T-cell (primary cell): ENCODE measurements at regions not wholly inside any gene's neighbourhood (a gene's known extent, or its start where the extent isn't known, plus 50 kb on each side); places are given as distances from the start of the nearest gene placed in this dataset.
"Not testable (repeated sequence)": the region's sequence is repeated elsewhere in the genome, so short reads cannot be mapped to it uniquely, and the experiment has no call there.

Experiments
- ATAC-seq, 4 experiments: fragments of 200-7000 bp in 3 of 4; fragments of 150-1000 bp in 1 of 4; cut with Tn5 transposase; replicated peaks in 1 of 4; 1 replicate in 3 of 4; 2 replicates in 1 of 4; pipeline ENCODE4 v1.10.0; 2021; ENCODE audit warnings: moderate library complexity in 3 of 4, mild to moderate bottlenecking in 2 of 4, moderate number of reproducible peaks in 1 of 4
- CTCF ChIA-PET, 2 donors: fragments of 300-600 bp; sonication (Branson Sonifier 250); formaldehyde crosslinking; loops; one replicate each; lab custom pipeline; 2022; ENCODE audit warnings: antibody characterized with exemption in 2 of 2; lab: Charles Lee
- POLR2A ChIA-PET, 2 donors: fragments of 300-600 bp; sonication (Branson Sonifier 250); formaldehyde crosslinking; loops; one replicate each; lab custom pipeline; 2022; ENCODE audit warnings: antibody characterized with exemption in 2 of 2; lab: Charles Lee
- DNase-seq, 35 experiments: peaks; one replicate each; pipeline versions ENCODE4 v3.0.0 to v3.0.0-alpha.2; 2013 to 2023
- H3K27ac ChIP-seq: one replicate; pipeline ENCODE4 v1.5.1; 2013; ENCODE audit warnings: low read length
- H3K27me3 ChIP-seq, 2 experiments: replicated peaks in 1 of 2; 1 replicate in 1 of 2; 2 replicates in 1 of 2; pipeline versions ENCODE4 v1.6.1 to v1.7.0; 2013; ENCODE audit warnings: low read length in 1 of 2, mixed read lengths in 1 of 2; ENCODE audit not compliant: control insufficient read depth in 2 of 2, insufficient read depth in 2 of 2; ENCODE audit errors: extremely low read depth in 1 of 2
- H3K36me3 ChIP-seq, 2 donors: 1 replicate in 1 of 2; 2 replicates in 1 of 2; pipeline versions ENCODE4 v1.6.1 to v1.7.0; 2013; ENCODE audit warnings: low read length in 1 of 2; ENCODE audit not compliant: control insufficient read depth in 2 of 2, insufficient read depth in 1 of 2; ENCODE audit errors: extremely low read depth in 1 of 2
- H3K4me1 ChIP-seq, 2 experiments: 1 replicate in 1 of 2; 2 replicates in 1 of 2; pipeline versions ENCODE4 v1.6.1 to v1.7.0; 2013; ENCODE audit warnings: low read length in 2 of 2, mixed read lengths in 1 of 2; ENCODE audit not compliant: insufficient read depth in 2 of 2, control insufficient read depth in 1 of 2; ENCODE audit errors: extremely low read depth in 1 of 2
- H3K4me3 ChIP-seq, 2 donors: 1 replicate in 1 of 2; 2 replicates in 1 of 2; pipeline versions ENCODE4 v1.5.1 to v1.7.0; 2013; ENCODE audit warnings: mild to moderate bottlenecking in 2 of 2, low read length in 1 of 2, moderate library complexity in 1 of 2; ENCODE audit not compliant: control insufficient read depth in 1 of 2; ENCODE audit errors: extremely low read depth in 1 of 2
- H3K9me3 ChIP-seq: 2 replicates; pipeline ENCODE4 v1.7.0; 2013
- H3K27ac Mint-ChIP-seq, 2 donors: one replicate each; pipeline ENCODE4 v1.8.0; 2020 to 2021; ENCODE audit warnings: mild to moderate bottlenecking in 2 of 2, mixed read lengths in 2 of 2
- H3K27me3 Mint-ChIP-seq, 2 donors: one replicate each; pipeline ENCODE4 v1.8.0; 2021 to 2022; ENCODE audit warnings: mixed read lengths in 2 of 2
- H3K36me3 Mint-ChIP-seq: one replicate; pipeline ENCODE4 v1.8.0; 2021; ENCODE audit warnings: mixed read lengths
- H3K4me1 Mint-ChIP-seq, 3 donors: one replicate each; pipeline ENCODE4 v1.8.0; 2020 to 2022; ENCODE audit warnings: mixed read lengths in 3 of 3, mild to moderate bottlenecking in 1 of 3
- H3K4me3 Mint-ChIP-seq, 3 donors: one replicate each; pipeline ENCODE4 v1.8.0; 2020 to 2022; ENCODE audit warnings: mild to moderate bottlenecking in 3 of 3, mixed read lengths in 3 of 3, moderate library complexity in 3 of 3
- H3K9me3 Mint-ChIP-seq, 3 donors: one replicate each; pipeline ENCODE4 v1.8.0; 2020 to 2022; ENCODE audit warnings: mixed read lengths in 3 of 3
- WGBS: methylation state at CpG from one replicate; pipeline ENCODE4 v1.1.5; 2013; ENCODE audit warnings: missing lambda C conversion rate; ENCODE audit not compliant: insufficient coverage; 5-methylcytosine and 5-hydroxymethylcytosine counted together

DNA sequence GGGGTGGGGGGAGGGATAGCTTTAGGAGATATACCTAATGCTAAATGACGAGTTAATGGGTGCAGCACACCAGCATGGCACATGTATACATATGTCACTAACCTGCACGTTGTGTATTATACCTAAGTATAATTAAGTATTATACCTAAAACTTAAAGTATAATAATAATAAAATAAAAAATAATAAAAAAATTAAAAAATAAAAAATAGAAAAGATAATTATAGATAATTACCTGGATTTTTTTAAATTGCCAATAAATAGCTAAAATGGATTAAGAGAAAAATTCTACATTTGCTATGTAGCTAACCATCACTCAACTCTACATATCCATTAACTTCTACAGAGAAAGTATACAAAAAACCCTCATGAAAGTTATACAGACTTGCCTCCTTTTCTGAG lies 747.3 kb downstream of the LRRIQ3 start:
- H3K27me3 ChIP-seq, DNase-seq, H3K36me3 Mint-ChIP-seq, ATAC-seq, H3K27ac ChIP-seq, H3K4me3 Mint-ChIP-seq, H3K27ac Mint-ChIP-seq, POLR2A ChIA-PET, H3K4me3 ChIP-seq, CTCF ChIA-PET, H3K36me3 ChIP-seq, H3K9me3 ChIP-seq, H3K27me3 Mint-ChIP-seq, H3K4me1 Mint-ChIP-seq, H3K4me1 ChIP-seq: not testable (repeated sequence)
- peaks cover 9 to 20% (median 19%) of the 10 kb centered on the region in 3 donors for H3K9me3 Mint-ChIP-seq
- no CpG with 5 or more reads among the region's 2 CpGs for WGBS

DNA sequence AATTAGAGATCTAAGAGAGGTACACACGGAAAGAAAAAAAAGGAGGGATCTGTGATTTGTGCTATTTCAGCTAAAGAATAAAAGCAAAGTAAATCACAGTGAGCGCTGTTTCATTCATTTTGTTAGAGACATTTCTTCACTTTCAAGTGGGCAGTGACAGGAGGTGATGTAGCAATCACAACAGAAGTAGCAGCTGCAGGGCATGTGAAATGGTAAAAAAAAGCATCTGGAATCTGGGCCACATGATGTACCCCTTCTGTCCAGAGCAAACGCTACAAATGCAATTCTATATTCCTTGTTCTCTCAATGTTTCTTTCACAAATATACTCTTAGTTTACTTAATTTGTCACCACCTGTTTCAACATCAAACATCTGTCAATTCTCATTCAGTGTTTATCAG lies 786.5 kb downstream of the LRRIQ3 start:
- Histone ChIP-seq H3K27ac (no peak overlapping the region), H3K4me1 (no peaks in the 10 kb centered on the region), H3K4me3 (no peak overlapping the region), H3K27me3 (no peaks in the 10 kb centered on the region), H3K9me3 (no peaks in the 10 kb centered on the region), H3K36me3 (no peaks in the 10 kb centered on the region)
- WGBS = no CpG with 5 or more reads among the region's 3 CpGs
- Mint-ChIP-seq H3K27ac (no peak overlapping the region), H3K9me3 (peaks cover 0 to 18% (median 7%) of the 10 kb centered on the region in 3 donors), H3K4me1 (no peaks in the 10 kb centered on the region), H3K36me3 (no peaks in the 10 kb centered on the region), H3K27me3 (no peaks in the 10 kb centered on the region), H3K4me3 (no peak overlapping the region)
- CTCF ChIA-PET = no interaction called here
- DNase-seq (no peak), ATAC-seq (no peak)
- POLR2A ChIA-PET = no interaction called here

DNA sequence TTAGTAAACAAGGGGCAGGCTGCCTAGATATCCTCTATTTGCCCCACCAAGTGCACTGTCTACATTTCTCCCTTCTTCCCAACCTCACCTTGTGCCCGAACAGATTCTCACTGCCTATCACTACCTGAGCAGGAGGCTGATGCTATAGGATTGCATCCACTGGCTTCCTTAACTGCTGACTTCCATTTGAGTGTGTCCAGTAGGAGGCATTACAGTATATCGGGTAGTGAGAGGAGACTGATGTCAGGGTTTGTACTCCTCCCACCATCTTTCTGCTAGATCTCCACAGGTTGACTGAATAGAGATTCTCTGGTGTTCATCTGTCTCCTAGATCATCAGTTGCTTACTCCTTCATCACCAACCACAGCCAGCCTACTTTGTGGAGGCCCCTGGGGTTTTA lies 796.3 kb downstream of the LRRIQ3 start:
- no peaks in the 10 kb centered on the region for H3K36me3 ChIP-seq
- ATAC-seq (no peak), DNase-seq (no peak)
- no peaks in the 10 kb centered on the region for H3K27me3 Mint-ChIP-seq
- H3K27ac ChIP-seq = no peak overlapping the region
- H3K4me3 Mint-ChIP-seq = no peak overlapping the region
- H3K27me3 ChIP-seq = no peaks in the 10 kb centered on the region
- peaks cover 0 to 11% (median 0%) of the 10 kb centered on the region in 3 donors for H3K9me3 Mint-ChIP-seq
- H3K4me1 Mint-ChIP-seq = no peaks in the 10 kb centered on the region
- no peak overlapping the region for H3K27ac Mint-ChIP-seq
- WGBS = 100% methylated on average over 1 of the region's 2 CpGs
- ChIA-PET CTCF (no interaction called here), POLR2A (no interaction called here)
- no peaks in the 10 kb centered on the region for H3K36me3 Mint-ChIP-seq
- H3K4me3 ChIP-seq = no peak overlapping the region
- H3K9me3 ChIP-seq = no peaks in the 10 kb centered on the region
- H3K4me1 ChIP-seq = no peaks in the 10 kb centered on the region

DNA sequence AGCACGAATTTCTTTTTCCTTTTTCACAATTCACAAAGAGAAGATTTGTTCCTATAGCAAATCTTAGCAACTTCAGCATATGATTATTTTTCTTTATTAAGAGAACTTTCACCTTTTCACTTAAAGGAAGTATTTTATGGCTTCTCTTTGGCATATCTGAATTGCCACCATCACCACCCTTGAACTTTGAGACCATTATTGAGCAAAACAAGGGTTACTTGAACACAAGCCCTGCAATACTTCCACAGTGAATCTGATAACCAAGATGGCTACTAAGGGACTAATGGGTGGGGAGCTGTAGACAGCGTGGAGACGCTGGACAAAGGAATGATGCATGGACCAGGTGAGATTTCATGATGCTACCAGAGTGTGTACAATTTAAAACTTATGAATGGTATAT lies 815.0 kb downstream of the LRRIQ3 start:
- no peak for DNase-seq
- Histone ChIP-seq H3K36me3 (no peaks in the 10 kb centered on the region), H3K27me3 (no peaks in the 10 kb centered on the region), H3K9me3 (no peaks in the 10 kb centered on the region), H3K4me3 (no peak overlapping the region), H3K27ac (no peak overlapping the region), H3K4me1 (no peaks in the 10 kb centered on the region)
- WGBS = no CpG with 5 or more reads among the region's 3 CpGs
- no peaks in the 10 kb centered on the region for H3K27me3 Mint-ChIP-seq
- ChIA-PET CTCF (no interaction called here), POLR2A (no interaction called here)
- no peaks in the 10 kb centered on the region for H3K36me3 Mint-ChIP-seq
- no peaks in the 10 kb centered on the region for H3K4me1 Mint-ChIP-seq
- H3K4me3 Mint-ChIP-seq = no peak overlapping the region
- H3K9me3 Mint-ChIP-seq = peaks cover 8 to 23% (median 16%) of the 10 kb centered on the region in 3 donors
- ATAC-seq = no peak
- H3K27ac Mint-ChIP-seq = no peak overlapping the region

DNA sequence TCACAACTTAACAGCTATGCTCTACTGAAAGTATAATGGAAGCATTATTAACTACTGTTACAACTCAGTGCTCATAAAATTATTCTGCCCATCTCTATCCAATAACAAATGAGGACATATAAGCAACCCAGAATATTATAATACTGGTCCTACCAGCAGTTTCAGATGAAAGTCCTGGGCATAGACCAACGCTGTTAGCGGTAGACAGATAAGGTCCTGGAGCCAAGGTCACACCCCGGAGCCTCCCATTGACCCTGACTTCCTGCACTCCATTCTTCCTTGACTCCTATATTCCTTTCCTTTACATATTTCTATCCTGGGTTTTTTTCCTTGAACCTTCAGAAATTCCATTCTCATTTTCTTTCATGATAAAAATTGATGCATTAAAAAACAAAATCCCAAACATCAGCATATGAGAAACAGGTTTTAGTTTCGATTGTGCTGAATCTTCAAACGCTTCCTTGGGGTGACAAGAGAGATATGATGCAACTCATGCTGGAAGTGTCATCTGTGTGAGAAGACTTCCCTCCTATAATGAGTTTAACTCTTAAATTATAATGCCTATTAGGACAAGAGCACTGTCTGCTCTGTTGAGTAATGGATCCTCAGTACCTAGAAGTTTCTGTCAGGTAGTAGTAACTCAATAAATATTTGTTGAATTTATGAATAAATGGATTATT lies 831.1 kb downstream of the LRRIQ3 start:
- Histone ChIP-seq H3K4me3 (no peak overlapping the region), H3K27ac (no peak overlapping the region), H3K36me3 (no peaks in the 10 kb centered on the region), H3K4me1 (no peaks in the 10 kb centered on the region), H3K9me3 (no peaks in the 10 kb centered on the region), H3K27me3 (no peaks in the 10 kb centered on the region)
- peaks cover 4 to 27% (median 9%) of the 10 kb centered on the region in 3 donors for H3K9me3 Mint-ChIP-seq
- ChIA-PET POLR2A (no interaction called here), CTCF (no interaction called here)
- H3K27me3 Mint-ChIP-seq = no peaks in the 10 kb centered on the region
- no peaks in the 10 kb centered on the region for H3K36me3 Mint-ChIP-seq
- no peak overlapping the region for H3K4me3 Mint-ChIP-seq
- H3K27ac Mint-ChIP-seq = no peak overlapping the region
- DNase-seq (no peak), ATAC-seq (no peak)
- 85% methylated on average over 3 of the region's 5 CpGs for WGBS
- no peaks in the 10 kb centered on the region for H3K4me1 Mint-ChIP-seq

DNA sequence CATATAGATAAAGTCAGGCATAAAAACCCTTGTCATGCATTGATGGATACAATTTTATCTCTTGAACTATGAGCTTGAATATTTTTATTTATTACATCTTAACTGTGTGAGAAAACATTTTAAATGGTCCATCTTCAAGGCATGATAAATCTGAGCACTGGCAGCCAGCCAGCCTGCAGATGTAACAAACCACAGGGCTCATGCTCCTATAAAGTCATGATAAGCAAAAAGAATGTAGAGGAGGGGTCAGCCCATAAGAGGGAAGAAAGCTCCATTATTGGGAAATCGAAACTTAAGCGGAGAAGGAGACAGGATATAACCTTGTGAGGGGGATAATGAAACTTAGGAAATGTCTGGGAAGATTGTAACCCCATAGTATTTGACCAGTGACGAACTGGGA lies 839.0 kb downstream of the LRRIQ3 start:
- Mint-ChIP-seq H3K9me3 (peaks cover 8 to 35% (median 11%) of the 10 kb centered on the region in 3 donors), H3K27me3 (no peaks in the 10 kb centered on the region), H3K27ac (no peak overlapping the region), H3K4me3 (no peak overlapping the region), H3K36me3 (no peaks in the 10 kb centered on the region), H3K4me1 (no peaks in the 10 kb centered on the region)
- no peak for ATAC-seq
- Histone ChIP-seq H3K9me3 (no peaks in the 10 kb centered on the region), H3K27ac (no peak overlapping the region), H3K4me3 (no peak overlapping the region), H3K4me1 (no peaks in the 10 kb centered on the region), H3K27me3 (no peaks in the 10 kb centered on the region), H3K36me3 (no peaks in the 10 kb centered on the region)
- ChIA-PET CTCF (no interaction called here), POLR2A (no interaction called here)
- no peak for DNase-seq
- WGBS = 100% methylated on average over 1 of the region's 3 CpGs

DNA sequence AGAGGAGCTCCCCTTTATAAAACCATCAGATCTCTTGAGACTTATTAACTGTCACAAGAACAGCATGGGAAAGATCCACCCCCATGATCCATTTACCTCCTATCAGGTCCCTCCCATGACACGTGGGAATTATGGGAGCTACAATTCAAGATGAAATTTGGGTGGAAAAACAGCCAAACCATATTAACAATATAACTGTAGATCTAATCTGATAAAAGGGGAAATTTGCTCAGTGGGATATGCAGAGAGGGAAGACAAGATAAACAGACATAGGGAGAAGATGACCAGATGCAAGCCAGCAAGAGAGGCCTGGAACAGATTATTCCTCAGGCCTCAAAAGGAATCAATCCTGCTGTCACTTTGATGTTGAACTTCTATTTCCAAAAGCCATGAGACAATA lies 841.5 kb downstream of the LRRIQ3 start:
- H3K27ac ChIP-seq = no peak overlapping the region
- H3K9me3 ChIP-seq = no peaks in the 10 kb centered on the region
- no peak overlapping the region for H3K27ac Mint-ChIP-seq
- no peaks in the 10 kb centered on the region for H3K36me3 Mint-ChIP-seq
- H3K4me1 ChIP-seq = no peaks in the 10 kb centered on the region
- H3K4me3 ChIP-seq = no peak overlapping the region
- DNase-seq = no peak
- H3K36me3 ChIP-seq = no peaks in the 10 kb centered on the region
- no CpG with 5 or more reads among the region's 1 CpG for WGBS
- peaks cover 8 to 38% (median 11%) of the 10 kb centered on the region in 3 donors for H3K9me3 Mint-ChIP-seq
- POLR2A ChIA-PET = no interaction called here
- no peaks in the 10 kb centered on the region for H3K27me3 Mint-ChIP-seq
- CTCF ChIA-PET = no interaction called here
- H3K4me1 Mint-ChIP-seq = no peaks in the 10 kb centered on the region
- no peaks in the 10 kb centered on the region for H3K27me3 ChIP-seq
- no peak for ATAC-seq
- H3K4me3 Mint-ChIP-seq = no peak overlapping the region
